ENCODE measurements at regions not wholly inside any gene's neighbourhood (a gene's known extent, or its start where the extent isn't known, plus 50 kb on each side); places are given as distances from the start of the nearest gene placed in this dataset.

DNA sequence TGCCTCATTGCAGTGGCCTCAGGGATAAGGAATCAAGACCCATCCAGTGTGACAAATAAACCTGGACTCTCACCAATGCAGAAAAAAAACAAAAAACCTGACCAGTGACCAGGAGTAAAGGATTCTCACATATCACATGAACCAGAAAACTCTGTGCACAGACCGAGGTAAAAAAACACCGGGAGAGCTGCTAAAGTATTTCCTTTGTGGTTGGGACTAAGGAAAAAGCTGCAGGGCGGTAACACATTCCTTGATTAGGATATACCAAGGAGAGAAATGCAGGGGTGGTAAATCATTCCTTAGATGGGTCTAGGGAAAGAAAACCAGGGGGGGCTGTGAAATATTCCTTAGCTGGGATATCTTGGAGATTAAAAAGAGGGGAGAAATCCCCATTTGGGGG is 64.8 kb upstream of the ZNF85 start:
- peak; percentile 0 for DNase-seq (ENCODE audit: low read depth)

DNA sequence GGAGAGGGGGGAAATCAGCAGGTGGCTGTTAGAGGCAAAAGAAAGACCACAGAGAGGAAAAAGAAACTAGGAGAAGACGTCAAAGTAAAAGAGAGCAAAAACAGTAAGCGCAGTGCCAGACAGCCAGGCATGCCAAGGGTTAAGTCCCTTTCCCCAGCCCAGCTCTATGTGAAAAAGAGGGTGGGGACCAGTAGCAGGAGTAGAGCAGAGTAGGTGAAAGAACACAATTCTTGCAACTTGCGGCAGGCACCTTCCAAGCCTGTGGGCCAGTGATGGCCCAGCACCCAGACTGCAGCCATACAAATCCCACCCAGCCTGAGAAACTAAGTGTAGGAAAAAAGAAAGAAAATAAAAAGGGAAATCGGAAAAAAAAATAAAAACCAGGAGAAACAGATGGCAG is 64.2 kb upstream of the ZNF85 start:
- DNase-seq (ENCODE audit: low read depth) = no peak

DNA sequence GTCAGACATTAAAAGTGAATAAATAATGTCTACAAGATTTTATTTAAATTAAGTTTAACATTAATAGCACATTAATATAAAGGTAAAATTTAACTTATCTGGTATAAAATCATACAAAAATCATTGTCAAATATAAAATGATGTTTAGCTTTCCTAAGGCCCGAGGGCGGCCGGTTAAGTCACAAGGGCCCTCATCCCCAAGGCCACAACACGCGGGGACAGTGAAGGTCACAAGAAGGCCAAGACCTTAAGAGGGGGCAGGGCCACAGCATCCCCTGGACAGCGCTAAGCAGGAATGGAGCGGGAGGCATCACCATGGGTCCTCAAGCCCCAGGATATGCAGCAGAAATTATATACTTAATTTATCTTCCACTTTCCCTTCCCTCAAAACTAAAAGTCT is 62.7 kb upstream of the ZNF85 start:
- no peak for DNase-seq (ENCODE audit: low read depth)

DNA sequence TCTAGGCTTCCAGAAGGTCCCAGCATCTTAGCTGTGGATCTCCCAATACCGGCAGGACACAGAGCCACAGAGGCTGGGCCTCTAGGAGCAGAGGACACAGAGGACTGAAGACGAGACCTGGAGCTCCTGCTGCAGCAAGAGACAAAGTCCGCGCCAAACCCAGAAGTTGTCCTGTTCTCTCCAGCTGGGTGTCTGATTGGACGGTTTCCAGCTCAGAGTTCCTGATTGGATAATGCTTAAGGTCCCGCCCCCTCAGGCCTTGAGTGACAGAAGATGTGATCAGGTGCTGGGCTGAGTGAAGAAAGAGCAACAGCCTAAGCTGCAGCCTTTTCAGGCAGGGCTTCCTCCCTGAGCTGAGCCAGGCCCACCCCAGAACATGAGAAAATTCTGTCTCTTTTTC is 59.9 kb upstream of the ZNF85 start:
- no peak for DNase-seq (ENCODE audit: low read depth)
